A549 (cell line): ENCODE measurements at regions not wholly inside any gene's neighbourhood (a gene's known extent, or its start where the extent isn't known, plus 50 kb on each side); places are given as distances from the start of the nearest gene placed in this dataset.

Experiments used
- CEBPB ChIP-seq, 2 experiments: fragments of >200 bp in 1 of 2; sonication (Bioruptor Twin) in 1 of 2; formaldehyde crosslinking in 1 of 2; IDR thresholded peaks; 2 replicates each; pipeline ENCODE4 v1.6.1; 2012 to 2016
- HDAC2 ChIP-seq: fragments of 200-600 bp; sonication (generic); IDR thresholded peaks from 2 replicates; pipeline ENCODE4 v1.6.1; 2016
- HOXB13 ChIP-seq: fragments of 250-450 bp; sonication (Bioruptor Pico); IDR thresholded peaks from 2 replicates; pipeline ENCODE4 v1.5.0; 2020; ENCODE audit warnings: low read depth, mild to moderate bottlenecking, moderate library complexity
- JUNB ChIP-seq: fragments of >200 bp; sonication (Bioruptor Twin); formaldehyde crosslinking; IDR thresholded peaks from 2 replicates; pipeline ENCODE4 v1.6.1; 2016
- NFE2L2 ChIP-seq: fragments of 150-350 bp; conservative IDR thresholded peaks from 2 replicates; pipeline ENCODE4 v1.6.1; 2014; ENCODE audit warnings: low read length
- POLR2A ChIP-seq: IDR thresholded peaks from 2 replicates; pipeline ENCODE4 v1.6.1; 2012; ENCODE audit warnings: mild to moderate bottlenecking, low read length
- RCOR1 ChIP-seq: fragments of 150-350 bp; IDR thresholded peaks from 2 replicates; pipeline ENCODE4 v1.6.1; 2014; ENCODE audit warnings: antibody characterized with exemption, low read length, low read depth
- RFX5 ChIP-seq: fragments of 450-650 bp; IDR thresholded peaks from 2 replicates; pipeline ENCODE4 v1.7.1; 2014; ENCODE audit warnings: antibody characterized with exemption, mild to moderate bottlenecking, moderate library complexity
- TFCP2L1 ChIP-seq: fragments of 250-450 bp; sonication (Bioruptor Pico); IDR thresholded peaks from 2 replicates; pipeline ENCODE4 v1.5.0; 2021; ENCODE audit warnings: mild to moderate bottlenecking
- TF ChIP-seq, protein P1 (sequence below): fragments of >200 bp; sonication (Bioruptor Twin); formaldehyde crosslinking; IDR thresholded peaks from 3 replicates; pipeline ENCODE4 v1.5.1; 2016

DNA sequence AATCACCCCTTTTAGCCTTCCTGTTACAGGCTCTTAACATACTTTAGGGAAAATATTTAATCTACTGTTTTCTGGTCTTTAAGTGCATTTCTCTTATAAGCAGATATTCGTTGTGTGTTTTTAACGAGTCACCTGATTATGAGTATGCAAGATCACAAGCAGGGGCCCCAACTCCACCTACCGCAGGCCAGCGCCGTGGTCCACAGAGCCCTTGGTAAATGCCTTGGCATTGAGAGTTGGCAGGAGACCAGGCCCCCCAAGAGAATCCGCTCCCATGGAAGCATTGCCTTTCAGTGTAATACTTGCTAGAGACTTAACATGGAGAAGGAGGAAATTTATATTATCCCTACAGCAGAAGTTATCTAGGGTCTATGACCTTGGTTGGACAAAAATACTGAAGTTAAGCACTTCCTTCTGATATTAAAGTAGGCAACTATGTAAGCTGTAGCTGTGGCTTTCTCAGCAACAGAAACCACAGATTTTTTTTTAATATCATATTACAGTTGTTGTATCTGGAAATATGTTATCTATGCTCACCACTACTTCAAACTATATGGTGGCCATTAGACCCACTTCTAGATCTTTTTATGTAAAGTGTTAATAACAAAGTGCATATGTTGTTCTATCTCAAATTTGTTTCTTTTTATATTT lies 241.8 kb upstream of the MGAT5 start:
- TF ChIP-seq, protein P1, sequence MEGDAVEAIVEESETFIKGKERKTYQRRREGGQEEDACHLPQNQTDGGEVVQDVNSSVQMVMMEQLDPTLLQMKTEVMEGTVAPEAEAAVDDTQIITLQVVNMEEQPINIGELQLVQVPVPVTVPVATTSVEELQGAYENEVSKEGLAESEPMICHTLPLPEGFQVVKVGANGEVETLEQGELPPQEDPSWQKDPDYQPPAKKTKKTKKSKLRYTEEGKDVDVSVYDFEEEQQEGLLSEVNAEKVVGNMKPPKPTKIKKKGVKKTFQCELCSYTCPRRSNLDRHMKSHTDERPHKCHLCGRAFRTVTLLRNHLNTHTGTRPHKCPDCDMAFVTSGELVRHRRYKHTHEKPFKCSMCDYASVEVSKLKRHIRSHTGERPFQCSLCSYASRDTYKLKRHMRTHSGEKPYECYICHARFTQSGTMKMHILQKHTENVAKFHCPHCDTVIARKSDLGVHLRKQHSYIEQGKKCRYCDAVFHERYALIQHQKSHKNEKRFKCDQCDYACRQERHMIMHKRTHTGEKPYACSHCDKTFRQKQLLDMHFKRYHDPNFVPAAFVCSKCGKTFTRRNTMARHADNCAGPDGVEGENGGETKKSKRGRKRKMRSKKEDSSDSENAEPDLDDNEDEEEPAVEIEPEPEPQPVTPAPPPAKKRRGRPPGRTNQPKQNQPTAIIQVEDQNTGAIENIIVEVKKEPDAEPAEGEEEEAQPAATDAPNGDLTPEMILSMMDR = no peak
- no peak for TF ChIP-seq CEBPB (IDR thresholded peaks at IDR 0.05)
- no peak for TF ChIP-seq NFE2L2
- no peak for TF ChIP-seq JUNB
- no peak for TF ChIP-seq TFCP2L1 (CRISPR knock-in tag)
- TF ChIP-seq POLR2A = no peak
- no peak for TF ChIP-seq RCOR1
- TF ChIP-seq HOXB13 = no peak
- no peak for TF ChIP-seq HDAC2
- TF ChIP-seq RFX5 = no peak
